ENCODE measurements at regions not wholly inside any gene's neighbourhood (a gene's known extent, or its start where the extent isn't known, plus 50 kb on each side); places are given as distances from the start of the nearest gene placed in this dataset.

- DNase-seq: no peak
Observed at GRCh38 chr11:70501933-70502540, 103.7 kb downstream of the CTTN start.

- DNase-seq: no peak
Observed at GRCh38 chr11:70502677-70503467, 104.5 kb downstream of the CTTN start.

- DNase-seq: no peak
Observed at GRCh38 chr11:70503468-70504221, 105.3 kb downstream of the CTTN start.

DNA sequence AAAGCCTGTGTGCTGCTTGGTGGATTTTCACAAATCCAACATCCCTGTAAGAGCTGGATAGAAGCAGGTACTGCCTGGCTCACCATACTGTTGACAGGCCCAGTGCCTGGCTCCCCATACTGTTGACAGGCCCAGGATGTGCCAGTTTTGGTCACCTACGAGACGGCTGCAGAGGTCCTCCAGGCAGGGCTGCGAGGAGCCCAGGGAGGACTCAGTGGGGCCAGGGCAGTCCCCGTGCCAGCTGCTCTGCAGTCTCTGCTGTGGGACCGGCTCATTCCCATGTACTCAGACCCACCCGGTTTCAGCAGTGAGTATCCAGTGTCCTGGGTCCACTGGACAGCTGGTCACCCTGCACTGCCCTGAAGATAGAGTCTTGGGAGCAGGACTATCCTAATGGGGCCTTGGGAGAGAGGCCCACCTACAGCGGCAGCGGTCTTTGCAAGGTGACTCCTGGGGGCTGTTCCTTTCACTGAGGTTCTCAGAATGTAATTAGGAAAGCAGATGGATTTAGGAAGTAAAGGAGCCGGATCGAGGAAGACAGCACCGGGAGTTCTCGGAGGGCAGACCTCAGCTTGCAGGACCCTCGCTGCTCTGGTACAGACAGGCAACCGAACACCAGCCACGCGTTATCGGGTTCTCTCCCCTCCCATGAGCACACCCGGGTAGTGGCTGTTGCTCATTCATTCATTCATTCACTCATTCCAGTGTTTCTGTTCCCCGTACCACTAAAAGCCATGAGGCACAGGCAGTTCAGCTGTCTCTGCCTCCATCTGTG, 106.1 kb downstream of the CTTN start:
- DNase-seq: no peak

GRCh38 chr11:70505331-70505731, 107.0 kb downstream of the CTTN start:
- DNase-seq: no peak

DNA sequence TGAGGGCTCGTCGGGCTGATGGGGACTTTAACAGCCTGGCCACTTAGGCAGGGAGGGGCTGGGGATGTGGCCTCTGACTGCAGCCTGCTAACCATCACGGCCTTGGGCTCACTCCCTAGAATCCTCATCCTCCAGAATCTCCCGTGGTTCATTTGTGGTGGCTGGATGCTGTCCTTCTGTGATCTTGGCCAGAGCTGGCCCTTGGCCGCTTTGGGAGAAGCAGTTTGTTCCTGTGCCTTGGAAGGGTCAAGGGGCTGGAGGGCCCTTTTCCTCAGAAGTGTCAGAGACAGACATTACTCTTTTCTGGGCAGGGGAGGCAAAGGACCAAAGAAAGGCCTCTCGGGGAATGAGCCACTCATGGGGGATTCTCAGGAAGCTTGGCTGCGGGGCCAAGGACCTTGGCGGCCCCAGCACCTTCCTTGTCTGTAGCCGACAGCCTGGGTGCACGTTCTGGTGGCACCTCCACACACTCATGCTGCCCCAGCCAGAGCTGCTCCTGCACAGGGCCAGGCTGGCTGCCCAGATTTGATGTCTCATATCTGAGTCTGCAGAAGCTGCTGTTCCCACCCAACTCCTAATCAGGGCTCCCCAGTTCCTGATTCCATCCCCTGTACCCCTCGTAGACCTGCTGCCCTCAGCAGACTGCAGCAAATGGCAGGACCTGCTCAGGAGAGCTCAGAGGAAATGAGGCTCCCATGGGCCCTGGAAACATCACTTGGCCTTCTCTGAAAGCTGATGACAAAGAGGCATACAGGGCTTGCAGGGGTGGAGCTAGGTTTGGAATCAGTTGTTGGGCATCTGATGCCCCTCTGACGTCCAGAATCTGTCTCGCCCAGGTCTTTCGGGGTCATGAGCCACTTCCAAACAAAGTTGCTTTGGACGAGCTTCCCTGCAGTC, 107.7 kb downstream of the CTTN start:
- no peak for DNase-seq

DNA sequence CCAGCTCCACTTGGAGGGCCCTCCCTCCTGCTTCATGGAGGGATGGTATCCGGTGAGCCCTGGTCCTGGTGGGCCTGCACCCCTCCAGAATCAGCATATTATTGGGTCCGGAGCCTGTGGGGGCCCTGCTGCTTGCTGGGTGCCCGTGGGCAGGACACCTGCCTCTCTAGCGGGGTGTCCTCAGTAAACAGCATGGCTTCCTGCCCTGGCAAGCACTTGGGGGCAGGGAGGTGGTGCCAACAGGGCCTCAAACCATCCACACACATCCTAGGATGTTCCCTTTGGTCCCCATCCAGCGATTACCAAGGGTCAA, 108.3 kb downstream of the CTTN start:
- no peak for DNase-seq

DNA sequence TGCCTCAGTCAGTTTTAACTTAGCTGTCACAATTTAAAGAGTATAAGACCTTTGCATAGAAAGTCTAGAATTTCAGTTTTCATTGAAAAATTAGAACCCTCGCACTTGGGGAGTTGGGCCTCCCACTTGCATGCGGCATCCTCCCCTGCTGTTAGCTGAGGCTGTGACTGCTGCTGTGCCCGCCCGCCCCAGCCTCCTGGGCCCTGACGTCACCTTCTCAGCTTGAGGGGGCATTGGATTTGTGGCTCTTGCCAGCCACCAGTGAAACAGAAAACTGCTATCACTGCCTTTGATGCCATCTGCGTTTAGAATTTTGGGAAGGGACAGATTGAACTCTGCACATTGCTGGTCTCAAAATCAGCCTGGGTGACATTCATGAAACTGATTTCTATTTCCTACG, 108.7 kb downstream of the CTTN start:
- no peak for DNase-seq

- no peak for DNase-seq
Observed at GRCh38 chr11:70507466-70508230, 109.3 kb downstream of the CTTN start.

DNA sequence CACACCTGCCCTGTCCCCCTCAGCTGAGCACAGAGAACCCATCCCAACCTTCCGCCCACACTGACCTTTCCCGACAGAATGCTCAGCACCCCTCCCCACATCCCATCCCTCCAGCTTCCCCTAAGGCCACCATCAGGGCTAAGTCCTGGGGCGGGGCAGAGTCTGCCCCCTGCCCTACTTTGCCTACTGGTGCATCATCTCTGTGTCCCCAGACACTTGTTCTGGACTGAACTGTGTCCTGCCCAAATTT, 109.8 kb downstream of the CTTN start:
- no peak for DNase-seq

GRCh38 chr11:70509476-70509875, 111.1 kb downstream of the CTTN start:
- DNase-seq: no peak

DNA sequence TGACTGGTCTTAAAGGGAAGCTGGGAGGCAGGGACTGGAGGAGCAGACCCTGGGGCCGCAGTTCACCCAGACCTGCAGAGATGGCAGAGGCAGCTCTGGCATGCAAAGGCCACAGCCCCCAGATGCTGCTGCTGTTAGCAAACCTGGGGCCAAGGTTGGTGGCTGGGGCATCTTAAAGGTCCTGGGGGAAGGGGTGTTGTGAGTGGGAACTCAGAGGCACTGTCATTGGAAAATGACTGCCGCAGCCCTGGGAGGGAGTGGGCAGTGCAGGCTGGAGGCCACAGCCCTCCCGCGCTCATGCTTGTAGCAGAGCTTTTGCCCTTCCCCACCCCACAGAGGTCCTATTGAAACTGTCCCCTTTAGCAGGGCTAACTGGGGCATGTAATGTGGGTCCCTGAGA, 111.8 kb downstream of the CTTN start:
- DNase-seq: no peak

- DNase-seq: no peak
Observed at GRCh38 chr11:70510571-70510970, 112.2 kb downstream of the CTTN start.

- no peak for DNase-seq
Observed at GRCh38 chr11:70511345-70511744, 113.0 kb downstream of the CTTN start.

DNA sequence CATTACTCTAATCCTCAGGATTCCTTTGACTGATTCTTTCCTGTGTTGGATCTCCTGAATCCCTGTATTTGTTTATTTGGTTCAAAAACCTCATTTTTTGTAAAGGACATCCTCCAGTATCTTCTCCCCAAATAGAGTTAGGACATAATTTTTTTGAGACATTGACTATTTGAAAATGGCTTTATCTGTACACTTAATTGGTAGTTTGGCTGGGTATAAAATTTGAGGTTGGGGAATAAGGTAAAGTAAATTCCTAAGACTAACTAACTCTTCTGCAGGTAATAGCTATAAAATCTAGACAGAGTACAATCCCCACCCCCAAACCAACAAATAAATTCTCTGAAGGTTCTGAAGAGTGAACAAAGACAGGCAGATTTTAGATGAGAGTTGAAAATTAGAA, 114.4 kb downstream of the CTTN start:
- DNase-seq: no peak

GRCh38 chr11:70517203-70517602, 118.9 kb downstream of the CTTN start:
- DNase-seq: no peak

DNA sequence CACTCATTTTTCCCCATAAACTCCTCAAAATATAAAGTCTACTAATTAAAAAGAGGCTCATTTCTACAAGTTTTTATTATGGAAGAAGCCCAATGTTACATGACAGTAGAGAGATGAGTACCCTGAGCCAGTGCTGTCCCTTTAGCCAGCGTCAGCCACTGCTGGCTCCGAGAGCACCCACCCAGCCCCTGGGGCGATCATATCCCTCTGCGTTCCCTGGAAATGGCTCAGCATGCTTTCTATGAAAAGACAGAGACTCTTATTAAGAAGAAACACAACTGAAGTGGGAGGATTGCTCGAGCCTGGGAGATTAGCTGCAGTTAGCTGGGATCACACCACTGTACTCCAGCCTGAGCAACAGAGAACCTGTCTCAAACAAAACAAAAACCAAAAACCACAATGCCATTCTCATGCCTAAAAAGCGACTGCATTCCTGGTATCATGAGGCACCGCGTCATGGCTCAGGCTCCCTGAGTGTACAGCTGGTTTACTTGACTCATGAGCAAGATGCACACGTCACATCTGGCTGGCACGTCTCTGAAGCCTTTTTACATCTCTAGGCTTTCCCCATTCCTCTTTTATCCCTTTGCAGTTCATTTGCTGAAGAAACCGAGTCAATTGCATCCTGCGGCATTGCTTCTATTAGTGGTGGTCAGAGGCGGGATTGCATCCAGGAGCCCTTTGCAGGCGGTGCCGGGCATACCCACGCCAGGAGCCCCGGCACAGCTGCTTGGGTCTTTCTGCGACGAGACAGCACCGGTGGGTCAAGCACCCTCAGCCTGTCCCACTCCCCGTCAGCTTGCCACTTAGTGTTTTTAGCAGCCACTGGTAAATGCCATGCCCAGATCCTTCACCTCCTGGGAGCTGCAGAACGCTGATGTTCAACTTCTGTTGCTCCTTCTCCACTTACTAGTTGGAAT, 119.9 kb downstream of the CTTN start:
- no peak for DNase-seq

DNA sequence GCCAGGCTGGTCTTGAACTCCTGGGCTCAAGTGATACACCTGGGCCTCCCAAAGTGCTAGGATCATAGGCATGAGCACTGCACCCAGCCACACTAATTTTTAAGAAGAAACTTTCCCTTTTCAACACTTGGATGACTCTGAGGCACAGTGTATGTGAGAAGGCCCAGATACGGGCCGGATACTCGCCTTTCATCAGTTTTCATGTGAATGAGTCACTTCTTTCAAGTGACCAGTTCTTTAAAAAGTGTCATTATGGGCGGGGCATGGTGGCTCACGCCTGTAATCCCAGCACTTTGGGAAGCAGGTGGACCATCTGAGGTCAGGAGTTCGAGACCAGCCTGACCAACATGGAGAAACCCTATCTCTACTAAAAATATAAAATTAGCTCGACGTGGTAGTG, 120.8 kb downstream of the CTTN start:
- no peak for DNase-seq

DNA sequence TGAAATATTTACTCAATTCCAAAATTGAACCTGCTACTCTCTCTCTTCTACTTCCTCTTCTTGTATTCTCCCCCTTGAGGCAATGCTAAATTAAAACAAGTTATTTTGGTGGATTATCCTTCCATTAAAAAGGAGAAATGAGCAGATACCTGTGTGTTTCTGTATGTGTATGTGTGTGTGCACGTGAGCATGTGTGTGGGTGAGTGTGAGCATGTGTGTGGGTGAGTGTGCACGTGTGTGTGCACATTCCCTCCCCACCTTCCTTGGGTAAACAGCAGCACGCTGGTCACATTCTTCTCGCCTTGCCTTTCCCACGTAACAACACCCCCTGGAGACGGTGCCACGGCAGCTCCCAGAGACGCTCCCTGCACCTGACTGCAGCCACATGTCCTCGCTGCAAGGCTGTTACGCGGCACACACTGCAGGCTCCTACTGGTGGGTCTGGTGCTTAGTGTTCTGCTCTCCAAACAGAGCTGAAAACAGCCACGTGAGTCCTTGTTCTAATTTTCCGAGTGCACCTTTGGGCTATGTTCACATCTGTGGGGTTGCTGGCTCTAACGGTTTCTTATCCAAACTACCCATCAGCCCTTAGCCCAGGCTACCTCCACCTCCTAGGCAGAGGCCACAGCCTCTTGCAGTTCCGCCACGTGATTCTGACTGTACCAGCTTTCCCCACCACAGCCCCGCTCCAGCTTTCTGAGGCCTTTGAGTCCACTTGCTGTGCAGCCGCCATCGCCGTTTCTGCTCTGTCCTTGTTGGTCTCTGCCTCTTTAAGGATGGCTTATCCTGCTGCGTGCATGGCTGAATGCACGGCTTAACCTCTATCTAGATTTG, 123.4 kb downstream of the CTTN start:
- no peak for DNase-seq

- no peak for DNase-seq
Observed at GRCh38 chr11:70522309-70522592, 123.9 kb downstream of the CTTN start.

Measured in stimulated activated CD4-positive, alpha-beta T cell treated with anti-CD3 and anti-CD28 coated beads, Interleukin-2, amount 100 ng/mL, for 48 hours (primary cell).